Lung (tissue), 11 donors: ENCODE measurements at regions not wholly inside any gene's neighbourhood (a gene's known extent, or its start where the extent isn't known, plus 50 kb on each side); places are given as distances from the start of the nearest gene placed in this dataset.

Experiments
- ATAC-seq: fragments of 200-7000 bp; cut with Tn5 transposase; one replicate; pipeline ENCODE4 v1.9.1; 2020; ENCODE audit warnings: moderate number of reproducible peaks; ENCODE audit not compliant: insufficient read depth, low FRiP score
- DNase-seq, 3 donors: peaks; one replicate each; pipeline ENCODE4 v3.0.0-alpha.2; 2013 to 2017
- H3K27ac ChIP-seq, 2 donors: one replicate each; pipeline ENCODE4 v1.5.1; 2013; ENCODE audit warnings: mild to moderate bottlenecking in 2 of 2, moderate library complexity in 2 of 2, control low read depth in 1 of 2, inconsistent platforms in 1 of 2, low read depth in 1 of 2, low read length in 1 of 2
- H3K27me3 ChIP-seq, 3 donors: one replicate each; pipeline ENCODE4 v1.5.1; 2013; ENCODE audit warnings: low read length in 2 of 3; ENCODE audit not compliant: control insufficient read depth in 3 of 3, insufficient read depth in 3 of 3
- H3K36me3 ChIP-seq, 4 donors: one replicate each; pipeline ENCODE4 v1.5.1; 2013; ENCODE audit warnings: low read length in 4 of 4, mild to moderate bottlenecking in 1 of 4, moderate library complexity in 1 of 4; ENCODE audit not compliant: control insufficient read depth in 4 of 4, insufficient read depth in 4 of 4
- H3K4me1 ChIP-seq, 5 donors: one replicate each; pipeline ENCODE4 v1.5.1; 2013; ENCODE audit warnings: low read length in 5 of 5, mild to moderate bottlenecking in 2 of 5, moderate library complexity in 1 of 5; ENCODE audit not compliant: control insufficient read depth in 5 of 5, insufficient read depth in 5 of 5
- H3K4me3 ChIP-seq: one replicate; pipeline ENCODE4 v1.5.1; 2013; ENCODE audit warnings: mild to moderate bottlenecking, control low read depth, moderate library complexity
- H3K9ac ChIP-seq, 2 donors: one replicate each; pipeline ENCODE4 v1.5.1; 2013; ENCODE audit warnings: low read length in 2 of 2, control low read depth in 1 of 2; ENCODE audit not compliant: insufficient read depth in 1 of 2
- H3K9me3 ChIP-seq, 4 donors: one replicate each; pipeline ENCODE4 v1.5.1; 2013; ENCODE audit warnings: low read length in 3 of 4, mild to moderate bottlenecking in 1 of 4, moderate library complexity in 1 of 4; ENCODE audit not compliant: control insufficient read depth in 4 of 4, insufficient read depth in 3 of 4
- WGBS, 2 donors: extraction: QIAGEN DNeasy Blood & Tissue Kit; methylation state at CpG; one replicate each; pipeline ENCODE4 v1.1.7; 2013; 5-methylcytosine and 5-hydroxymethylcytosine counted together
- TF ChIP-seq, protein P1 (sequence below): IDR thresholded peaks from 2 replicates; pipeline ENCODE4 v1.5.1; 2012; ENCODE audit warnings: mild to moderate bottlenecking; ENCODE audit errors: control extremely low read depth, extremely low read depth
- donor health status: control.
- donor health status: control.
- donor health status: Bipolar disorder and iron deficiency.
- donor health status: healthy.
- donor health status: DM: yes; HTN: yes; CAD: no.

DNA sequence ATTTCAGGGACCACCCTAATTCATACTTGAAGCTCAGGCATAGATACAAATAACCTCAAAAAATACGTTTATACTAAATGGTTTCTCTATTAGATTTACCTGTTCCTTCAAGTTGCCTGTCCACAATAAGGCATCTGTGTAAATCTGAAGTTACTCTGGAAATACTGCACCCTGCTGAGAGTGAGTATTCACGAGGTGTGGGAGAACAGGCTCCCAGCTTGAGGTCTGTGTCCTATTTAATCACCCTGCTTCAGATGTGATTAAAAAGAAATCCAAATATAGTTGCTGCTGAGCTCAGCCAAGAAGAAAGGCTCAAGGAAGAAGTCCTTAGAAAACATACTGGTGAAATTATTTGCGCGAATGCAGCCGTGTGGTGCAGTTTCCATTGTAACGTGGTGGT lies 136.8 kb downstream of the KLF6 start:
- H3K9me3 ChIP-seq = peaks cover 0 to 2% (median 0%) of the 10 kb centered on the region in 4 donors
- ATAC-seq = no peak
- TF ChIP-seq, protein P1, sequence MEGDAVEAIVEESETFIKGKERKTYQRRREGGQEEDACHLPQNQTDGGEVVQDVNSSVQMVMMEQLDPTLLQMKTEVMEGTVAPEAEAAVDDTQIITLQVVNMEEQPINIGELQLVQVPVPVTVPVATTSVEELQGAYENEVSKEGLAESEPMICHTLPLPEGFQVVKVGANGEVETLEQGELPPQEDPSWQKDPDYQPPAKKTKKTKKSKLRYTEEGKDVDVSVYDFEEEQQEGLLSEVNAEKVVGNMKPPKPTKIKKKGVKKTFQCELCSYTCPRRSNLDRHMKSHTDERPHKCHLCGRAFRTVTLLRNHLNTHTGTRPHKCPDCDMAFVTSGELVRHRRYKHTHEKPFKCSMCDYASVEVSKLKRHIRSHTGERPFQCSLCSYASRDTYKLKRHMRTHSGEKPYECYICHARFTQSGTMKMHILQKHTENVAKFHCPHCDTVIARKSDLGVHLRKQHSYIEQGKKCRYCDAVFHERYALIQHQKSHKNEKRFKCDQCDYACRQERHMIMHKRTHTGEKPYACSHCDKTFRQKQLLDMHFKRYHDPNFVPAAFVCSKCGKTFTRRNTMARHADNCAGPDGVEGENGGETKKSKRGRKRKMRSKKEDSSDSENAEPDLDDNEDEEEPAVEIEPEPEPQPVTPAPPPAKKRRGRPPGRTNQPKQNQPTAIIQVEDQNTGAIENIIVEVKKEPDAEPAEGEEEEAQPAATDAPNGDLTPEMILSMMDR = no peak
- no peak overlapping the region for H3K9ac ChIP-seq
- whole genome bisulfite sequencing, 2 donors = 82 to 91% methylated on average over 6 of the region's 6 CpGs
- no peak for DNase-seq
- peaks cover 0 to 3% (median 0%) of the 10 kb centered on the region in 5 donors for H3K4me1 ChIP-seq
- H3K4me3 ChIP-seq = no peak overlapping the region
- H3K36me3 ChIP-seq = no peaks in the 10 kb centered on the region
- H3K27ac ChIP-seq = no peak overlapping the region
- H3K27me3 ChIP-seq = no peaks in the 10 kb centered on the region

DNA sequence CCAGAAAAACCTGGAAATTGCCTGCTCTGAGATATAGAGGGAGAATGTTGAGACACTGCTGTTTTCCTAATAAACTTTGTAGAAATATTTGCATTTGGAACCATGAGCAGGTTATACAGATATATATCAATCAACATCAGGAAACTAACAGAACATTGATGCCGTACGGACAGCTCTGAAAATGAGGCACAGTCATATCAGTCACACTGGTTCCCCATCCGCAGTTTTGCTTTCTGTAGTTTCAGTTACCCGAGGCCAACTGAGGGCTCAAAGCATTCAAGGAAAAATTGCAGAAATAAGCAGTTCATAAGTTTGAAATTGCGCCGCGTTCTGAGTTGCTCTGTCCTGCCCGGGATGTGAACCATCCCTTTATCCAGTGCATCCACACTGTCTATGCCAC lies 137.9 kb downstream of the KLF6 start:
- H3K4me3 ChIP-seq = no peak overlapping the region
- no peak overlapping the region for H3K9ac ChIP-seq
- peaks cover 0 to 3% (median 0%) of the 10 kb centered on the region in 5 donors for H3K4me1 ChIP-seq
- TF ChIP-seq, protein P1 = no peak
- WGBS, 2 donors = 87 to 94% methylated on average over 8 of the region's 8 CpGs
- H3K36me3 ChIP-seq = no peaks in the 10 kb centered on the region
- H3K27ac ChIP-seq = no peak overlapping the region
- H3K9me3 ChIP-seq = peaks cover 0 to 2% (median 0%) of the 10 kb centered on the region in 4 donors
- no peaks in the 10 kb centered on the region for H3K27me3 ChIP-seq
- ATAC-seq (no peak), DNase-seq (no peak)

DNA sequence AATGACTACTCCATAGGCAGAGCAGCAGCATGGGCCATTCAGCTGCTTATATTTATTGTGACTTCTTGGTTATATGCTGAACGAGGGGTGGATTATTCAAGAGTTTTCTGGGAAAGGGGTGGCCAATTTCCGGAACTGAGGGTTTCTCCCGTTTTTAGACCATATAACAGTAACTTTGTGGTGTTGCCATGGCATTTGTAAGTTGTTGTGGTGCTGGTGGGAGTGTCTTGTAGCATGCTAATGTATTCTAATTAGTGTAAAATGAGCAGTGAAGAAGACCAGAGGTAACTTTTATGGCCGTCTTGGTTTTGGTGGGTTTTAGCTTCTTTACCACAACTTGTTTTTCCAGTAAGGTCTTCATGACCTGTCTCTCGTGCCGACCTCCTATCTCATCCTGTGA lies 139.6 kb downstream of the KLF6 start:
- Histone ChIP-seq H3K4me1 (peaks cover 0 to 3% (median 0%) of the 10 kb centered on the region in 5 donors), H3K36me3 (no peaks in the 10 kb centered on the region), H3K9me3 (peaks cover 0 to 1% (median 0%) of the 10 kb centered on the region in 4 donors), H3K27me3 (no peaks in the 10 kb centered on the region), H3K4me3 (no peak overlapping the region), H3K9ac (no peak overlapping the region), H3K27ac (no peak overlapping the region)
- ATAC-seq = no peak
- 93 to 94% methylated on average over 6 of the region's 6 CpGs for WGBS, 2 donors
- TF ChIP-seq, protein P1 = no peak
- no peak for DNase-seq

DNA sequence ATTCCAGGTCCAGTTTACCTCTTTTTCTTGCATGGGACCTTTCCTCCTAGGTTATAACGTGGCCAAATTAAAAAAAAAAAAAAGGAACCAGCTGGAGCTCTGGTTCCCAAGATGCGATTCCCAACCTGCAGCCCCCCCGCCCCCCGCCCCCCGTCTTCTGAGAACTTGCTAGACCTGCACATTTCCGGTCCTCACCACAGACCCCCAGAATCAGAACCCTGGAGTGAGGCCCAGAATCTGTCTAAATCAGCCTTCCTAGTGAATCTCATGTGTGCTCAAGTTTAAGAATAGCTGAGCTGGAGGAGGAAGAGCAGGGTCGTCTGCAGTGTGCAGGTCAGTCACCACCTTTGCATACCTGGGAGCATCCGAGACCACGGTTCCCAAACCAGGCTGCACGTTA lies 144.2 kb downstream of the KLF6 start:
- no peak for ATAC-seq
- no peak overlapping the region for H3K27ac ChIP-seq

More for the DNA sequence above, 144.2 kb downstream of the KLF6 start:
- Histone ChIP-seq H3K9ac (no peak overlapping the region), H3K27me3 (no peaks in the 10 kb centered on the region), H3K9me3 (no peaks in the 10 kb centered on the region), H3K4me1 (peaks cover 0 to 3% (median 0%) of the 10 kb centered on the region in 5 donors), H3K36me3 (no peaks in the 10 kb centered on the region), H3K4me3 (no peak overlapping the region)
- WGBS, 2 donors = 73 to 79% methylated on average over 10 of the region's 10 CpGs
- no peak for DNase-seq
- TF ChIP-seq, protein P1 = no peak
